IMR-90 (cell line): ENCODE measurements at regions not wholly inside any gene's neighbourhood (a gene's known extent, or its start where the extent isn't known, plus 50 kb on each side); places are given as distances from the start of the nearest gene placed in this dataset.

Experiments
- ATAC-seq: fragments of 200-7000 bp; cut with Tn5 transposase; 2 replicates; pipeline ENCODE4 v1.9.1; 2020; ENCODE audit warnings: low read depth, mild to moderate bottlenecking, moderate library complexity
- BruUV-seq: library from RNA; stranded (reverse); fragments of 400-500 nt; replicated peaks from 2 replicates; lab custom pipeline; 2021; lab: Mats Ljungman, UMichigan
- CTCF ChIA-PET: fragments of 300-600 bp; formaldehyde crosslinking; extraction: SDS; loops from one replicate; lab custom pipeline; 2021; ENCODE audit warnings: antibody characterized with exemption; lab: Yijun Ruan, JAX
- POLR2A ChIA-PET: fragments of 300-600 bp; sonication (Branson Sonifier 250); formaldehyde crosslinking; loops from one replicate; lab custom pipeline; 2022; ENCODE audit warnings: antibody characterized with exemption; ENCODE audit not compliant: unreplicated experiment; lab: Charles Lee
- DNase-seq: peaks from one replicate; pipeline ENCODE4 v3.0.0; 2013
- H2AFZ ChIP-seq: replicated peaks from 2 replicates; pipeline ENCODE3; 2013; ENCODE audit warnings: low read length, mild to moderate bottlenecking; ENCODE audit not compliant: poor library complexity
- H2AK5ac ChIP-seq: 2 replicates; pipeline ENCODE4 v1.6.1; 2013; ENCODE audit warnings: low read depth, low read length, inconsistent platforms
- H2AK9ac ChIP-seq: replicated peaks from 2 replicates; pipeline ENCODE3; 2013; ENCODE audit warnings: mild to moderate bottlenecking, low read depth, low read length, moderate library complexity; ENCODE audit not compliant: poor library complexity
- H2BK120ac ChIP-seq: 2 replicates; pipeline ENCODE4 v1.6.1; 2013; ENCODE audit warnings: low read depth, low read length, inconsistent platforms
- H2BK15ac ChIP-seq: 3 replicates; pipeline ENCODE4 v1.6.1; 2013; ENCODE audit warnings: low read depth, low read length, inconsistent platforms
- H2BK20ac ChIP-seq: 2 replicates; pipeline ENCODE4 v1.6.1; 2013; ENCODE audit warnings: low read depth, mild to moderate bottlenecking, inconsistent platforms, low read length, moderate library complexity
- H2BK5ac ChIP-seq: 2 replicates; pipeline ENCODE4 v1.6.1; 2013; ENCODE audit warnings: mild to moderate bottlenecking, low read depth, low read length, inconsistent platforms; ENCODE audit not compliant: poor library complexity, severe bottlenecking
- H3K14ac ChIP-seq: replicated peaks from 2 replicates; pipeline ENCODE4 v1.6.1; 2013; ENCODE audit warnings: low read depth, low read length, inconsistent platforms
- H3K18ac ChIP-seq: 2 replicates; pipeline ENCODE4 v1.6.1; 2013; ENCODE audit warnings: low read depth, low read length, control low read depth
- H3K23ac ChIP-seq: 2 replicates; pipeline ENCODE4 v1.6.1; 2013; ENCODE audit warnings: low read depth, low read length, inconsistent platforms
- H3K27ac ChIP-seq: 2 replicates; pipeline ENCODE4 v1.5.1; 2013; ENCODE audit warnings: mild to moderate bottlenecking, control low read depth, low read length; ENCODE audit not compliant: insufficient read depth
- H3K27me3 ChIP-seq: 2 replicates; pipeline ENCODE4 v1.6.1; 2013; ENCODE audit warnings: low read length; ENCODE audit not compliant: control insufficient read depth, insufficient read depth
- H3K36me3 ChIP-seq: 2 replicates; pipeline ENCODE4 v1.6.1; 2013; ENCODE audit warnings: low read length, mixed read lengths; ENCODE audit not compliant: control insufficient read depth, insufficient read depth
- H3K4ac ChIP-seq: 2 replicates; pipeline ENCODE4 v1.6.1; 2013; ENCODE audit warnings: low read depth, low read length, inconsistent platforms
- H3K4me1 ChIP-seq: 2 replicates; pipeline ENCODE4 v1.6.1; 2013; ENCODE audit warnings: low read length, mixed read lengths; ENCODE audit not compliant: control insufficient read depth, insufficient read depth
- H3K4me2 ChIP-seq: 2 replicates; pipeline ENCODE4 v1.6.1; 2013; ENCODE audit warnings: low read depth, mild to moderate bottlenecking, control low read depth, low read length, moderate library complexity
- H3K4me3 ChIP-seq: 2 replicates; pipeline ENCODE4 v1.5.1; 2013; ENCODE audit warnings: low read depth, mild to moderate bottlenecking, control low read depth, low read length, moderate library complexity; ENCODE audit not compliant: insufficient read depth
- H3K56ac ChIP-seq: 2 replicates; pipeline ENCODE4 v1.6.1; 2013; ENCODE audit warnings: low read length, inconsistent platforms; ENCODE audit not compliant: insufficient read depth; ENCODE audit errors: extremely low read depth
- H3K79me1 ChIP-seq, 2 experiments: 2 replicates each; pipeline ENCODE4 v1.6.1; 2013; ENCODE audit warnings: low read length in 2 of 2, inconsistent platforms in 1 of 2, low read depth in 1 of 2
- H3K9ac ChIP-seq: 2 replicates; pipeline ENCODE4 v1.6.1; 2013; ENCODE audit warnings: low read depth, low read length, control low read depth
- H3K9me1 ChIP-seq: 2 replicates; pipeline ENCODE4 v1.6.1; 2013; ENCODE audit warnings: low read length, inconsistent platforms; ENCODE audit not compliant: insufficient read depth
- H3K9me3 ChIP-seq: 2 replicates; pipeline ENCODE4 v1.6.1; 2013; ENCODE audit warnings: low read length; ENCODE audit not compliant: control insufficient read depth, insufficient read depth
- H4K20me1 ChIP-seq: 2 replicates; pipeline ENCODE4 v1.6.1; 2013; ENCODE audit warnings: low read length, inconsistent platforms; ENCODE audit not compliant: insufficient read depth
- H4K5ac ChIP-seq: 2 replicates; pipeline ENCODE4 v1.6.1; 2013; ENCODE audit warnings: mild to moderate bottlenecking, low read depth, low read length, control low read depth
- H4K8ac ChIP-seq, 2 experiments: 2 replicates each; pipeline ENCODE4 v1.6.1; 2013; ENCODE audit warnings: low read depth in 2 of 2, low read length in 2 of 2, control low read depth in 1 of 2, inconsistent platforms in 1 of 2
- H4K91ac ChIP-seq: 2 replicates; pipeline ENCODE4 v1.6.1; 2013; ENCODE audit warnings: low read depth, low read length, inconsistent platforms; ENCODE audit not compliant: insufficient read depth
- BHLHE40 ChIP-seq: fragments of 150-350 bp; IDR thresholded peaks from 2 replicates; pipeline ENCODE4 v1.6.1; 2016; ENCODE audit warnings: mild to moderate bottlenecking, low read depth, low read length
- CEBPB ChIP-seq: IDR thresholded peaks from 2 replicates; pipeline ENCODE4 v1.6.1; 2012; ENCODE audit warnings: low read depth, low read length, improper control_type of control experiment
- CHD1 ChIP-seq: IDR thresholded peaks from 2 replicates; pipeline ENCODE4 v1.6.1; 2012; ENCODE audit warnings: low read depth, low read length, improper control_type of control experiment
- FOS ChIP-seq: fragments of 150-350 bp; IDR thresholded peaks from 2 replicates; pipeline ENCODE4 v1.6.1; 2016; ENCODE audit warnings: low read depth, low read length
- MAFK ChIP-seq: IDR thresholded peaks from 2 replicates; pipeline ENCODE4 v1.6.1; 2012; ENCODE audit warnings: low read depth, low read length, improper control_type of control experiment
- MAZ ChIP-seq: IDR thresholded peaks from 2 replicates; pipeline ENCODE4 v1.6.1; 2012; ENCODE audit warnings: low read depth, mild to moderate bottlenecking, low read length, improper control_type of control experiment, moderate library complexity, borderline replicate concordance
- MXI1 ChIP-seq: IDR thresholded peaks from 2 replicates; pipeline ENCODE4 v1.6.1; 2012; ENCODE audit warnings: low read depth, mild to moderate bottlenecking, low read length, moderate library complexity, borderline replicate concordance
- NFE2L2 ChIP-seq: fragments of 150-350 bp; IDR thresholded peaks from 2 replicates; pipeline ENCODE4 v1.6.1; 2016; ENCODE audit warnings: low read depth, mild to moderate bottlenecking, low read length
- RAD21 ChIP-seq: IDR thresholded peaks from 2 replicates; pipeline ENCODE4 v1.6.1; 2012; ENCODE audit warnings: low read length, improper control_type of control experiment
- RCOR1 ChIP-seq: IDR thresholded peaks from 2 replicates; pipeline ENCODE4 v1.6.1; 2012; ENCODE audit warnings: mild to moderate bottlenecking, low read length, improper control_type of control experiment; ENCODE audit not compliant: insufficient replicate concordance
- SMC3 ChIP-seq: fragments of 150-350 bp; IDR thresholded peaks from 2 replicates; pipeline ENCODE4 v1.6.1; 2016; ENCODE audit warnings: low read depth, mild to moderate bottlenecking, antibody characterized with exemption, low read length, moderate library complexity
- USF2 ChIP-seq: fragments of 150-350 bp; IDR thresholded peaks from 2 replicates; pipeline ENCODE4 v1.6.1; 2017; ENCODE audit warnings: mild to moderate bottlenecking, antibody characterized with exemption, low read length, low read depth
- WGBS, 2 experiments: methylation state at CpG; one replicate each; pipeline versions ENCODE4 v1.1.5 to v1.1.7; 2013; ENCODE audit warnings: missing lambda C conversion rate in 2 of 2; ENCODE audit not compliant: insufficient read length in 1 of 2; ENCODE audit errors: extremely low coverage in 2 of 2; 5-methylcytosine and 5-hydroxymethylcytosine counted together
- dilution Hi-C: fragments of 300-500 bp; cut with HindIII; formaldehyde crosslinking; loops from one replicate; pipeline ENCODE4 v1.14.3; 2018; ENCODE audit warnings: low sequenced_read_pairs; ENCODE audit not compliant: unreplicated experiment
- in situ Hi-C: fragments of 300-500 bp; cut with MboI; formaldehyde crosslinking; loops from 3 replicates; pipeline ENCODE4 v1.14.3; 2019; ENCODE audit warnings: low sequenced_read_pairs, inconsistent platforms, mixed read lengths
- intact Hi-C: fragments of 100-400 bp; cut with micrococcal nuclease; formaldehyde crosslinking; loops from 2 replicates; pipeline ENCODE4 v1.10.0; 2022

DNA sequence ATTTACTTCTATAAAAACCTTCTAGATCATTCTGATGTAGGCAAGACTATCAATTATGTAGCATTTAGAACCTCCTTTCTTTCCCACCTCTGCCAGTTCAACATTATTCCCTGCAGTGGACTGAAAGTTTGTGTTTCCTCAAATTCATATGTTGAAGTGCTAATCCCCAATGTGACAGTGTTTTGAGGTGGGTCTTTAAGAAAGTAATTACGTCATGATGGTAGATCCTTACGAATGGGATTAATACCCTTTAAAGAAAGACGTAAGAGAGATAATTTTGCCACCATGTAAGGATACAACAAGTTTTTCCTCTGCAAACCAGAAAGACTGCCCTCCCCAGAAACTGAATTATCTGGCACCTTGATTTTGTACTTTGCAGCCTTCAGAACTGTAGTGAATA is 1489.7 kb upstream of the SEL1L start:
- Histone ChIP-seq H2AK5ac (no peak overlapping the region), H4K20me1 (no peaks in the 10 kb centered on the region), H2BK15ac (no peak overlapping the region), H3K36me3 (no peaks in the 10 kb centered on the region), H3K9ac (no peak overlapping the region), H2AFZ (no peak overlapping the region), H4K91ac (no peak overlapping the region), H2BK120ac (no peak overlapping the region), H3K18ac (no peak overlapping the region), H3K27me3 (no peaks in the 10 kb centered on the region), H3K23ac (no peak overlapping the region), H3K4me2 (no peak overlapping the region), H3K4me3 (no peak overlapping the region), H3K9me1 (no peaks in the 10 kb centered on the region), H2BK5ac (no peak overlapping the region), H3K56ac (no peak overlapping the region), H3K14ac (no peak overlapping the region), H3K4ac (no peak overlapping the region), H3K4me1 (no peaks in the 10 kb centered on the region), H2AK9ac (no peak overlapping the region), H4K5ac (no peak overlapping the region), H3K27ac (no peak overlapping the region), H4K8ac (no peak overlapping the region), H2BK20ac (no peak overlapping the region), H3K79me1 (no peaks in the 10 kb centered on the region), H3K9me3 (no peaks in the 10 kb centered on the region)
- in situ Hi-C loops: no loop called here
- WGBS, 2 experiments: no CpG with 5 or more reads among the region's 3 CpGs
- intact Hi-C loops: no loop called here
- POLR2A ChIA-PET: no interaction called here
- TF ChIP-seq USF2 (no peak), BHLHE40 (no peak), SMC3 (no peak), FOS (no peak), MAFK (no peak), MAZ (no peak), NFE2L2 (no peak), CEBPB (no peak), MXI1 (no peak), RCOR1 (no peak), RAD21 (no peak), CHD1 (no peak)
- DNase-seq (no peak), ATAC-seq (no peak)
- BruUV-seq: no TSS peak
- dilution Hi-C loops: no loop called here
- CTCF ChIA-PET: no interaction called here
